Neural cell (in vitro differentiated cells): ENCODE measurements at regions not wholly inside any gene's neighbourhood (a gene's known extent, or its start where the extent isn't known, plus 50 kb on each side); places are given as distances from the start of the nearest gene placed in this dataset.

Experiments
- H2AFZ ChIP-seq: fragments of 200-600, 300-800 bp; sonication (generic), shearing (Covaris generic); 2 replicates; pipeline ENCODE4 v1.6.0; 2014; ENCODE audit warnings: low read depth, mild to moderate bottlenecking, antibody characterized with exemption, low read length, moderate library complexity
- H3F3A ChIP-seq: fragments of 200-600 bp; shearing (Covaris generic); 2 replicates; pipeline ENCODE4 v1.6.1; 2016; ENCODE audit warnings: mild to moderate bottlenecking, moderate library complexity, mixed read lengths, antibody characterized with exemption, low read length; ENCODE audit not compliant: insufficient read depth, poor library complexity, severe bottlenecking
- H3K27ac ChIP-seq: fragments of 200-600, 300-800 bp; sonication (generic), shearing (Covaris generic); 2 replicates; pipeline ENCODE4 v1.5.1; 2014; ENCODE audit warnings: mild to moderate bottlenecking, low read length, moderate library complexity
- H3K27me3 ChIP-seq: fragments of 300-800, 200-600 bp; sonication (generic), shearing (Covaris generic); 2 replicates; pipeline ENCODE4 v1.6.0; 2014; ENCODE audit warnings: mild to moderate bottlenecking, low read depth, low read length, moderate library complexity; ENCODE audit not compliant: insufficient read depth
- H3K36me3 ChIP-seq: fragments of 300-800, 200-600 bp; sonication (generic), shearing (Covaris generic); 2 replicates; pipeline ENCODE4 v1.5.1; 2014; ENCODE audit warnings: mild to moderate bottlenecking, antibody characterized with exemption, low read length, moderate library complexity; ENCODE audit not compliant: insufficient read depth
- H3K4me2 ChIP-seq: fragments of 300-800, 200-600 bp; sonication (generic), shearing (Covaris generic); 2 replicates; pipeline ENCODE4 v1.6.0; 2014; ENCODE audit warnings: mild to moderate bottlenecking, low read length
- H3K4me3 ChIP-seq: fragments of 300-800, 200-600 bp; sonication (generic), shearing (Covaris generic); 2 replicates; pipeline ENCODE4 v1.5.1; 2014; ENCODE audit warnings: mild to moderate bottlenecking, low read length, moderate library complexity
- H3K79me2 ChIP-seq: fragments of 200-600 bp; shearing (Covaris generic); replicated peaks from 2 replicates; pipeline ENCODE4 v1.6.0; 2014; ENCODE audit warnings: mild to moderate bottlenecking, low read length, moderate library complexity; ENCODE audit not compliant: insufficient read depth
- H3K9ac ChIP-seq: fragments of 300-800, 200-600 bp; sonication (generic), shearing (Covaris generic); 2 replicates; pipeline ENCODE4 v1.6.1; 2016; ENCODE audit warnings: mild to moderate bottlenecking, low read length, mixed read lengths
- H3K9me2 ChIP-seq: fragments of 200-600 bp; shearing (Covaris generic); 2 replicates; pipeline ENCODE4 v1.6.1; 2016; ENCODE audit warnings: mild to moderate bottlenecking, low read length, mixed read lengths; ENCODE audit not compliant: insufficient read depth
- H3K9me3 ChIP-seq: fragments of 200-600, 300-800 bp; sonication (generic), shearing (Covaris generic); 2 replicates; pipeline ENCODE4 v1.6.1; 2016; ENCODE audit warnings: mild to moderate bottlenecking, mixed run types, low read length, moderate library complexity, mixed read lengths
- H4K20me1 ChIP-seq: fragments of 200-600 bp; shearing (Covaris generic); 2 replicates; pipeline ENCODE4 v1.6.1; 2016; ENCODE audit warnings: mild to moderate bottlenecking, mixed run types; ENCODE audit not compliant: insufficient read depth
- EP300 ChIP-seq: fragments of 450-650 bp; conservative IDR thresholded peaks from 2 replicates; pipeline ENCODE4 v1.6.1; 2014; ENCODE audit warnings: antibody characterized with exemption, mild to moderate bottlenecking, moderate library complexity; ENCODE audit not compliant: poor library complexity, severe bottlenecking
- EZH2 ChIP-seq: fragments of 200-600, 300-800 bp; shearing (Covaris generic), sonication (generic); IDR thresholded peaks from 2 replicates; pipeline ENCODE4 v1.6.1; 2014; ENCODE audit warnings: antibody characterized with exemption, low read length, borderline replicate concordance, mild to moderate bottlenecking; ENCODE audit not compliant: insufficient read depth, poor library complexity, severe bottlenecking
- MXI1 ChIP-seq: fragments of 450-650 bp; conservative IDR thresholded peaks from 2 replicates; pipeline ENCODE4 v1.6.1; 2014; ENCODE audit warnings: antibody characterized with exemption, mild to moderate bottlenecking; ENCODE audit not compliant: poor library complexity, severe bottlenecking
- POLR2AphosphoS5 ChIP-seq: IDR thresholded peaks from 2 replicates; pipeline ENCODE4 v1.6.1; 2012
- RAD21 ChIP-seq: fragments of 450-650 bp; conservative IDR thresholded peaks from 2 replicates; pipeline ENCODE4 v1.6.1; 2014; ENCODE audit warnings: antibody characterized with exemption, mild to moderate bottlenecking, moderate library complexity
- SMC3 ChIP-seq: fragments of 450-650 bp; conservative IDR thresholded peaks from 2 replicates; pipeline ENCODE4 v1.6.1; 2014; ENCODE audit warnings: antibody characterized with exemption, mild to moderate bottlenecking, moderate library complexity; ENCODE audit not compliant: poor library complexity
- TAF1 ChIP-seq: IDR thresholded peaks from 2 replicates; pipeline ENCODE4 v1.6.1; 2012; ENCODE audit warnings: low read depth
- TF ChIP-seq, protein P1 (sequence below): fragments of 450-650 bp; IDR thresholded peaks from 2 replicates; pipeline ENCODE4 v1.5.1; 2014; ENCODE audit warnings: antibody characterized with exemption, mild to moderate bottlenecking, moderate library complexity; ENCODE audit not compliant: poor library complexity, severe bottlenecking
- TF ChIP-seq, protein P2 (sequence below): IDR thresholded peaks from 2 replicates; pipeline ENCODE4 v1.6.1; 2012; ENCODE audit warnings: borderline replicate concordance

DNA sequence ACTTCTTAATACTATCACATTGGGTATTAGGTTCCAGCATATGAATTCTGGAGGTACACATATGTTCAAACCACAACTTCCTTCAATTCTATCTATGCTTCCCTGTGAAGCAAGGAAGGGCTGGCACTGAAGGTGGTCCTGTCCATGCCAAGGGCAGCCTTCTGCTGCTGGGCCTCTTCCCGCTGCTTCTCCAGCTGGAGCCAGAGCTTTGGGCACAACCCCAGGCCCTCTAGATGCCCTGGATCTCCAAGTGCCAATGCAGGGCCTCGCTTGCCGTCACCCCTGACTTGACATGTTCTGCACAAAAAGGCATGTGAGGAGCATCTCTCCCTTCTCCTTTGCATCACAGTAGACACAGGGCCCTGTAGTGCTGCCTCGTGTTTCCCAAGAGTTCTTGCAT, 62.6 kb downstream of the STYXL2 start:
- H3K4me2 ChIP-seq = no peak overlapping the region
- no peaks in the 10 kb centered on the region for H3F3A ChIP-seq
- no peak overlapping the region for H3K27ac ChIP-seq
- H2AFZ ChIP-seq = no peak overlapping the region
- H4K20me1 ChIP-seq = no peaks in the 10 kb centered on the region
- H3K9ac ChIP-seq = no peak overlapping the region
- H3K9me3 ChIP-seq = no peaks in the 10 kb centered on the region
- no peaks in the 10 kb centered on the region for H3K36me3 ChIP-seq
- H3K27me3 ChIP-seq = no peaks in the 10 kb centered on the region
- TF ChIP-seq MXI1 (no peak), TAF1 (no peak), POLR2AphosphoS5 (no peak), EP300 (no peak), SMC3 (no peak), RAD21 (no peak)
- TF ChIP-seq, protein P1, sequence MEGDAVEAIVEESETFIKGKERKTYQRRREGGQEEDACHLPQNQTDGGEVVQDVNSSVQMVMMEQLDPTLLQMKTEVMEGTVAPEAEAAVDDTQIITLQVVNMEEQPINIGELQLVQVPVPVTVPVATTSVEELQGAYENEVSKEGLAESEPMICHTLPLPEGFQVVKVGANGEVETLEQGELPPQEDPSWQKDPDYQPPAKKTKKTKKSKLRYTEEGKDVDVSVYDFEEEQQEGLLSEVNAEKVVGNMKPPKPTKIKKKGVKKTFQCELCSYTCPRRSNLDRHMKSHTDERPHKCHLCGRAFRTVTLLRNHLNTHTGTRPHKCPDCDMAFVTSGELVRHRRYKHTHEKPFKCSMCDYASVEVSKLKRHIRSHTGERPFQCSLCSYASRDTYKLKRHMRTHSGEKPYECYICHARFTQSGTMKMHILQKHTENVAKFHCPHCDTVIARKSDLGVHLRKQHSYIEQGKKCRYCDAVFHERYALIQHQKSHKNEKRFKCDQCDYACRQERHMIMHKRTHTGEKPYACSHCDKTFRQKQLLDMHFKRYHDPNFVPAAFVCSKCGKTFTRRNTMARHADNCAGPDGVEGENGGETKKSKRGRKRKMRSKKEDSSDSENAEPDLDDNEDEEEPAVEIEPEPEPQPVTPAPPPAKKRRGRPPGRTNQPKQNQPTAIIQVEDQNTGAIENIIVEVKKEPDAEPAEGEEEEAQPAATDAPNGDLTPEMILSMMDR = no peak
- TF ChIP-seq, protein P2, sequence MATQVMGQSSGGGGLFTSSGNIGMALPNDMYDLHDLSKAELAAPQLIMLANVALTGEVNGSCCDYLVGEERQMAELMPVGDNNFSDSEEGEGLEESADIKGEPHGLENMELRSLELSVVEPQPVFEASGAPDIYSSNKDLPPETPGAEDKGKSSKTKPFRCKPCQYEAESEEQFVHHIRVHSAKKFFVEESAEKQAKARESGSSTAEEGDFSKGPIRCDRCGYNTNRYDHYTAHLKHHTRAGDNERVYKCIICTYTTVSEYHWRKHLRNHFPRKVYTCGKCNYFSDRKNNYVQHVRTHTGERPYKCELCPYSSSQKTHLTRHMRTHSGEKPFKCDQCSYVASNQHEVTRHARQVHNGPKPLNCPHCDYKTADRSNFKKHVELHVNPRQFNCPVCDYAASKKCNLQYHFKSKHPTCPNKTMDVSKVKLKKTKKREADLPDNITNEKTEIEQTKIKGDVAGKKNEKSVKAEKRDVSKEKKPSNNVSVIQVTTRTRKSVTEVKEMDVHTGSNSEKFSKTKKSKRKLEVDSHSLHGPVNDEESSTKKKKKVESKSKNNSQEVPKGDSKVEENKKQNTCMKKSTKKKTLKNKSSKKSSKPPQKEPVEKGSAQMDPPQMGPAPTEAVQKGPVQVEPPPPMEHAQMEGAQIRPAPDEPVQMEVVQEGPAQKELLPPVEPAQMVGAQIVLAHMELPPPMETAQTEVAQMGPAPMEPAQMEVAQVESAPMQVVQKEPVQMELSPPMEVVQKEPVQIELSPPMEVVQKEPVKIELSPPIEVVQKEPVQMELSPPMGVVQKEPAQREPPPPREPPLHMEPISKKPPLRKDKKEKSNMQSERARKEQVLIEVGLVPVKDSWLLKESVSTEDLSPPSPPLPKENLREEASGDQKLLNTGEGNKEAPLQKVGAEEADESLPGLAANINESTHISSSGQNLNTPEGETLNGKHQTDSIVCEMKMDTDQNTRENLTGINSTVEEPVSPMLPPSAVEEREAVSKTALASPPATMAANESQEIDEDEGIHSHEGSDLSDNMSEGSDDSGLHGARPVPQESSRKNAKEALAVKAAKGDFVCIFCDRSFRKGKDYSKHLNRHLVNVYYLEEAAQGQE = no peak
- H3K9me2 ChIP-seq = no peaks in the 10 kb centered on the region
- no peak overlapping the region for H3K4me3 ChIP-seq
- no peaks in the 10 kb centered on the region for H3K79me2 ChIP-seq

DNA sequence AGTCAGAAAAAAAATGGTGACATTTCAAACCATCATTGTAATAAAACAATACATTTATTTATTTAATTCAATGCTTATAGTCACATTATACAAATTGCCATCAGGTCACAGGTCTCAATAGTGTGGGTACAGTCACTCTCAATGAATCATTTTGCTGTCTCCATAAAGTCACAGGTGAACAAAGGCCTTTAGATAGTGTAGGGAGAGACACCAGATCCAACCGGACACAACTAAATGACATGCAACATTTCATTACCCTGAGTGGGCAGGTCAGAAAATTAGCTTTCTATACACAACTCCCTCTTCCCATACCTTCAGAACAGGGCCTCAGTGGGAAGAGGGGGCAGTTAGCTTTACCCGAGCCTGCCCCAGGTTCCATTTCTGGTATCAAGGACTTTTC, 63.2 kb downstream of the STYXL2 start:
- no peak overlapping the region for H2AFZ ChIP-seq
- no peak overlapping the region for H3K9ac ChIP-seq
- no peaks in the 10 kb centered on the region for H3F3A ChIP-seq
- no peaks in the 10 kb centered on the region for H4K20me1 ChIP-seq
- no peak overlapping the region for H3K4me2 ChIP-seq
- H3K27ac ChIP-seq = no peak overlapping the region
- H3K27me3 ChIP-seq = no peaks in the 10 kb centered on the region
- no peak overlapping the region for H3K4me3 ChIP-seq
- no peaks in the 10 kb centered on the region for H3K9me2 ChIP-seq
- H3K36me3 ChIP-seq = no peaks in the 10 kb centered on the region
- TF ChIP-seq, protein P1 = no peak
- no peak for TF ChIP-seq POLR2AphosphoS5
- TF ChIP-seq EZH2 = no peak
- TF ChIP-seq SMC3 = no peak
- no peak for TF ChIP-seq TAF1
- TF ChIP-seq, protein P2 = no peak
- TF ChIP-seq MXI1 = no peak
- TF ChIP-seq EP300 = no peak
- TF ChIP-seq RAD21 = no peak
- no peaks in the 10 kb centered on the region for H3K9me3 ChIP-seq
- no peaks in the 10 kb centered on the region for H3K79me2 ChIP-seq
